Breast epithelium (tissue), 3 donors: ENCODE measurements at regions not wholly inside any gene's neighbourhood (a gene's known extent, or its start where the extent isn't known, plus 50 kb on each side); places are given as distances from the start of the nearest gene placed in this dataset.

Experiments used
- CTCF ChIP-seq, 3 donors: fragments of 450-650 bp; IDR thresholded peaks; one replicate each; pipeline ENCODE4 v1.5.1; 2016 to 2017; ENCODE audit warnings: antibody characterized with exemption in 3 of 3, mild to moderate bottlenecking in 3 of 3, moderate library complexity in 3 of 3
- POLR2A ChIP-seq: fragments of 450-650 bp; IDR thresholded peaks from one replicate; pipeline ENCODE4 v1.6.1; 2016; ENCODE audit warnings: antibody characterized with exemption, mild to moderate bottlenecking, moderate library complexity
- POLR2AphosphoS5 ChIP-seq, 3 donors: sonication (generic); formaldehyde crosslinking; IDR thresholded peaks; one replicate each; pipeline ENCODE4 v1.6.1; 2017; ENCODE audit warnings: antibody characterized with exemption in 3 of 3

GRCh38 chr4:108371282-108371681, 202.6 kb upstream of the LEF1 start:
- TF ChIP-seq CTCF (IDR thresholded peaks at IDR 0.05) (no peak), POLR2A (no peak), POLR2AphosphoS5 (IDR thresholded peaks at IDR 0.05) (no peak)
